ENCODE measurements at regions not wholly inside any gene's neighbourhood (a gene's known extent, or its start where the extent isn't known, plus 50 kb on each side); places are given as distances from the start of the nearest gene placed in this dataset.
A peak's percentile ranks its signal among the peaks of the same experiment; 100 is the strongest.

DNA sequence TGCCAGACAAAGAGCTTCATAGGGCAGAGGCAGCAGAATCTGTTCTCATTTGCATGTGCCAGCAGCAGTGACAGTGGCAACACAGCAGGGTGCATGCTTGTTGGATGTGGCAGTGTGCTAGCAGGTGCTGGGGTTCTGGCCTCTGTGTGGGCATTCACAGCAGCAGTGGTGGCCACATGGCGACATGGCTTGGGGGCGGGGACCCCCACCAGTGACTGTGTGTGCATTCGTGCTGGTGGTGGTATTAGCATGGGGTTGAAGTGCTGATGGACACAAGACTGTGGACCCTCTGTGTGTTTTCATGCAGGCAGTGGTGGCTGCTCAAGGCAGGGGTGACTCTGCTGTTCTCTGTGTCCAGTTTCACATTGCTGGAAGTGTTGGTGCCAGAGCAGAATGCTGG, 183.2 kb upstream of the PDE4D start:
- H3K27ac ChIP-seq (ENCODE audit: insufficient read length, low read depth, low read length): no peak overlapping the region
- H3K14ac ChIP-seq (ENCODE audit: insufficient read depth, low read length): peak overlapping the region; percentile 55; the same call in 1 of the 2 replicates
- H2AFZ ChIP-seq (ENCODE audit: low read length): no peak overlapping the region
- H4K91ac ChIP-seq (ENCODE audit: insufficient read length, low read depth, low read length): no peak overlapping the region
- H2BK120ac ChIP-seq (ENCODE audit: low read depth, low read length, poor library complexity, severe bottlenecking): no peak overlapping the region
- no peak overlapping the region for H2BK5ac ChIP-seq (ENCODE audit: insufficient read length, low read length)
- Mint-ChIP-seq H3K9me3 (peaks cover 3 to 10% of the 10 kb centered on the region in 2 experiments; a peak in 3 of 5 replicates), H3K4me3 (no peak overlapping the region), H3K36me3 (ENCODE audit: insufficient read depth in 1 of 3, low read depth in 3 of 3) (peaks cover 0 to 4% (median 0%) of the 10 kb centered on the region in 3 experiments; a peak in 3 of 7 replicates), H3K4me1 (no peaks in the 10 kb centered on the region), H3K27ac (no peak overlapping the region), H3K27me3 (ENCODE audit: low read depth) (no peaks in the 10 kb centered on the region; the same call in 1 of the 2 replicates)
- no peak overlapping the region for H3K18ac ChIP-seq (ENCODE audit: insufficient read length, low read depth, low read length)
- H3K79me1 ChIP-seq (ENCODE audit: insufficient read depth, low read depth, low read length, poor library complexity, severe bottlenecking): no peaks in the 10 kb centered on the region
- no peak overlapping the region for H3K9ac ChIP-seq (ENCODE audit: extremely low read depth, insufficient read length, low read length)
- H2BK12ac ChIP-seq (ENCODE audit: insufficient read length, low read depth, low read length): no peak overlapping the region
- H3T11ph ChIP-seq (ENCODE audit: low read length): no peak overlapping the region
- TF ChIP-seq, protein P1, sequence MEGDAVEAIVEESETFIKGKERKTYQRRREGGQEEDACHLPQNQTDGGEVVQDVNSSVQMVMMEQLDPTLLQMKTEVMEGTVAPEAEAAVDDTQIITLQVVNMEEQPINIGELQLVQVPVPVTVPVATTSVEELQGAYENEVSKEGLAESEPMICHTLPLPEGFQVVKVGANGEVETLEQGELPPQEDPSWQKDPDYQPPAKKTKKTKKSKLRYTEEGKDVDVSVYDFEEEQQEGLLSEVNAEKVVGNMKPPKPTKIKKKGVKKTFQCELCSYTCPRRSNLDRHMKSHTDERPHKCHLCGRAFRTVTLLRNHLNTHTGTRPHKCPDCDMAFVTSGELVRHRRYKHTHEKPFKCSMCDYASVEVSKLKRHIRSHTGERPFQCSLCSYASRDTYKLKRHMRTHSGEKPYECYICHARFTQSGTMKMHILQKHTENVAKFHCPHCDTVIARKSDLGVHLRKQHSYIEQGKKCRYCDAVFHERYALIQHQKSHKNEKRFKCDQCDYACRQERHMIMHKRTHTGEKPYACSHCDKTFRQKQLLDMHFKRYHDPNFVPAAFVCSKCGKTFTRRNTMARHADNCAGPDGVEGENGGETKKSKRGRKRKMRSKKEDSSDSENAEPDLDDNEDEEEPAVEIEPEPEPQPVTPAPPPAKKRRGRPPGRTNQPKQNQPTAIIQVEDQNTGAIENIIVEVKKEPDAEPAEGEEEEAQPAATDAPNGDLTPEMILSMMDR (conservative IDR thresholded peaks at IDR 0.05): no peak
- no peak overlapping the region for H3K4ac ChIP-seq (ENCODE audit: low read depth, low read length)
- H3K4me1 ChIP-seq (ENCODE audit: insufficient read depth, low read length): no peaks in the 10 kb centered on the region
- H4K20me1 ChIP-seq (ENCODE audit: control insufficient read depth, insufficient read depth, insufficient read length): no peaks in the 10 kb centered on the region
- H4K8ac ChIP-seq (replicated peaks; ENCODE audit: insufficient read length, low read depth, low read length): no peak overlapping the region
- H3K23ac ChIP-seq (ENCODE audit: insufficient read length, low read depth, low read length): no peak overlapping the region
- no peaks in the 10 kb centered on the region for H3K27me3 ChIP-seq (ENCODE audit: insufficient read depth, low read length)
- DNase-seq: no peak
- H4K5ac ChIP-seq (ENCODE audit: insufficient read length, low read depth, low read length): no peak overlapping the region
- no peaks in the 10 kb centered on the region for H3K9me3 ChIP-seq (ENCODE audit: control insufficient read depth, low read depth, low read length)
- no peak overlapping the region for H3K4me2 ChIP-seq (ENCODE audit: insufficient read depth, insufficient read length, low read length)
- no CpG with 5 or more reads among the region's 3 CpGs for WGBS (ENCODE audit: extremely low coverage, insufficient read length, low lambda C conversion rate)
- H3K79me2 ChIP-seq (ENCODE audit: insufficient read depth, low read length): no peaks in the 10 kb centered on the region
- no peak overlapping the region for H2BK20ac ChIP-seq (ENCODE audit: low read depth, low read length, poor library complexity, severe bottlenecking)
- H2BK15ac ChIP-seq (ENCODE audit: low read depth, low read length): no peak overlapping the region
- no peak overlapping the region for H2AK5ac ChIP-seq (ENCODE audit: insufficient read length, low read length)
- H3K23me2 ChIP-seq (ENCODE audit: insufficient read length, low read depth, low read length, poor library complexity, severe bottlenecking): no peaks in the 10 kb centered on the region
- H3K56ac ChIP-seq (ENCODE audit: insufficient read length, low read depth, low read length): no peak overlapping the region

Measured in H9 (cell line).